GM23248 (cell line): ENCODE measurements at regions not wholly inside any gene's neighbourhood (a gene's known extent, or its start where the extent isn't known, plus 50 kb on each side); places are given as distances from the start of the nearest gene placed in this dataset.

ENCODE experiments used
- EZH2 ChIP-seq: fragments of 200-600 bp; sonication (generic); IDR thresholded peaks from 2 replicates; pipeline ENCODE4 v1.6.1; 2018; ENCODE audit warnings: antibody characterized with exemption, mild to moderate bottlenecking; ENCODE audit not compliant: insufficient read depth, poor library complexity, severe bottlenecking
- EZH2phosphoT487 ChIP-seq: fragments of 200-600 bp; sonication (generic); IDR thresholded peaks from 2 replicates; pipeline ENCODE4 v1.6.1; 2018; ENCODE audit warnings: antibody characterized with exemption, moderate library complexity, mild to moderate bottlenecking, low read depth; ENCODE audit not compliant: insufficient read depth

DNA sequence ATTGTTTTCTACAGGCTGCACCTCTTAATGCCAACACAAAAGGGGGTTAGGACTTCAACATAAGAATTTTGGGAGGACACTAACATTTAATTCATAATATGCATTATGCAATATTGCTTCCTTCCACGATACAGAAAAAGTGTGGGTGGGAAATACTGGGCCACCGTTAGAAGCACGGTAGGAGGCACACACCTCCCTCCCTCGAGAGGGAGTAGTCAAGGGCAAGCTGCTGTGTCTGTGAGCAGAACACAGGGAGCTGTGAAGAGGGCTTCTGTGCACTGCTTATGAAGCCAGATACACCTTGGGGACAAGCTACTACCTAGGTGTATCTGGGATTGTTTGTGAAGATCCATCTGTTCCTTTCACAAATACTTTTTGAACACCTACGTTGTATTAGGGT is 109.3 kb upstream of the PLET1 start:
- TF ChIP-seq EZH2 = no peak
- no peak for TF ChIP-seq EZH2phosphoT487
